B cell (primary cell): ENCODE measurements at regions not wholly inside any gene's neighbourhood (a gene's known extent, or its start where the extent isn't known, plus 50 kb on each side); places are given as distances from the start of the nearest gene placed in this dataset.

ENCODE experiments used
- ATAC-seq: fragments of 200-7000 bp; cut with Tn5 transposase; one replicate; pipeline ENCODE4 v1.10.0; 2021; ENCODE audit warnings: low read depth, mild to moderate bottlenecking, moderate number of reproducible peaks, moderate library complexity
- CTCF ChIA-PET: fragments of 350-600 bp; sonication (Branson Sonifier 250); formaldehyde crosslinking; loops from one replicate; lab custom pipeline; 2021; ENCODE audit warnings: antibody characterized with exemption, inconsistent platforms; lab: Charles Lee
- POLR2A ChIA-PET: fragments of 350-600 bp; sonication (Branson Sonifier 250); formaldehyde crosslinking; loops from one replicate; lab custom pipeline; 2021; ENCODE audit warnings: antibody characterized with exemption; lab: Charles Lee
- DNase-seq: peaks from one replicate; pipeline ENCODE4 v3.0.0; 2013
- H2AFZ ChIP-seq: 2 replicates; pipeline ENCODE4 v1.6.1; 2012; ENCODE audit warnings: mild to moderate bottlenecking, low read depth, low read length; ENCODE audit not compliant: insufficient read depth, poor library complexity, severe bottlenecking
- H3K27ac ChIP-seq, 2 donors: 1 replicate in 1 of 2; 2 replicates in 1 of 2; pipeline ENCODE4 v1.5.1; 2012 to 2013; ENCODE audit warnings: low read length in 2 of 2, mild to moderate bottlenecking in 2 of 2, moderate library complexity in 1 of 2
- H3K27me3 ChIP-seq, 4 experiments: fragments of 200-600 bp in 1 of 4; sonication (generic) in 1 of 4; replicated peaks in 1 of 4; 1 replicate in 2 of 4; 2 replicates in 2 of 4; pipeline versions ENCODE4 v1.6.1 to v1.7.0; 2013 to 2016; ENCODE audit warnings: low read length in 3 of 4, mild to moderate bottlenecking in 2 of 4, mixed read lengths in 1 of 4, moderate library complexity in 1 of 4; ENCODE audit not compliant: insufficient read depth in 4 of 4, control insufficient read depth in 3 of 4; ENCODE audit errors: control extremely low read depth in 1 of 4
- H3K36me3 ChIP-seq, 2 experiments: replicated peaks in 1 of 2; 1 replicate in 1 of 2; 2 replicates in 1 of 2; pipeline versions ENCODE4 v1.6.1 to v1.7.1; 2013; ENCODE audit warnings: low read length in 1 of 2; ENCODE audit not compliant: insufficient read depth in 2 of 2, control insufficient read depth in 1 of 2; ENCODE audit errors: control extremely low read depth in 1 of 2, extremely low read depth in 1 of 2
- H3K4me1 ChIP-seq, 2 donors: fragments of 200-600 bp in 1 of 2; sonication (generic) in 1 of 2; 1 replicate in 1 of 2; 2 replicates in 1 of 2; pipeline versions ENCODE4 v1.5.1 to v1.6.1; 2013 to 2017; ENCODE audit warnings: low read length in 2 of 2; ENCODE audit not compliant: control insufficient read depth in 2 of 2, insufficient read depth in 2 of 2
- H3K4me2 ChIP-seq: replicated peaks from 2 replicates; pipeline ENCODE3; 2012; ENCODE audit warnings: mild to moderate bottlenecking, low read depth, low read length; ENCODE audit not compliant: poor library complexity, severe bottlenecking
- H3K4me3 ChIP-seq, 5 experiments: fragments of 200-600 bp in 1 of 5; sonication (generic) in 1 of 5; 1 replicate in 3 of 5; 2 replicates in 2 of 5; pipeline versions ENCODE4 v1.5.1 to v1.7.0; 2011 to 2016; ENCODE audit warnings: low read length in 4 of 5, mild to moderate bottlenecking in 4 of 5, low read depth in 2 of 5, control low read depth in 1 of 5, moderate library complexity in 1 of 5; ENCODE audit not compliant: insufficient read depth in 1 of 5; ENCODE audit errors: control extremely low read depth in 1 of 5, extremely low read depth in 1 of 5
- H3K79me2 ChIP-seq: fragments of 200-600 bp; sonication (generic); one replicate; pipeline ENCODE4 v1.6.0; 2016; ENCODE audit warnings: low read length; ENCODE audit not compliant: control insufficient read depth, insufficient read depth
- H3K9ac ChIP-seq: fragments of 200-600 bp; sonication (generic); 2 replicates; pipeline ENCODE4 v1.6.1; 2017; ENCODE audit warnings: mild to moderate bottlenecking, low read length, moderate library complexity
- H3K9me3 ChIP-seq, 3 donors: one replicate each; pipeline versions ENCODE4 v1.6.1 to v1.7.1; 2013; ENCODE audit warnings: low read length in 2 of 3; ENCODE audit not compliant: control insufficient read depth in 2 of 3, insufficient read depth in 1 of 3; ENCODE audit errors: control extremely low read depth in 1 of 3
- H4K20me1 ChIP-seq: 2 replicates; pipeline ENCODE4 v1.6.0; 2012; ENCODE audit warnings: mild to moderate bottlenecking, low read length; ENCODE audit not compliant: insufficient read depth, control insufficient read depth, poor library complexity, severe bottlenecking
- H3K27ac Mint-ChIP-seq: one replicate; pipeline ENCODE4 v1.8.0; 2021; ENCODE audit warnings: mixed read lengths
- H3K27me3 Mint-ChIP-seq: one replicate; pipeline ENCODE4 v1.8.0; 2021; ENCODE audit warnings: mixed read lengths
- H3K4me1 Mint-ChIP-seq: one replicate; pipeline ENCODE4 v1.8.0; 2021; ENCODE audit warnings: mixed read lengths
- H3K4me3 Mint-ChIP-seq: one replicate; pipeline ENCODE4 v1.8.0; 2021; ENCODE audit warnings: mixed read lengths
- H3K9me3 Mint-ChIP-seq: one replicate; pipeline ENCODE4 v1.8.0; 2022; ENCODE audit warnings: mixed read lengths; ENCODE audit not compliant: insufficient read depth
- CTCF ChIP-seq: fragments of 200-600 bp; IDR thresholded peaks from one replicate; pipeline ENCODE4 v1.8.0; 2022; ENCODE audit warnings: antibody characterized with exemption, mild to moderate bottlenecking
- EZH2 ChIP-seq: IDR thresholded peaks from 2 replicates; pipeline ENCODE4 v1.6.1; 2012; ENCODE audit warnings: borderline replicate concordance, low read depth, mild to moderate bottlenecking, moderate library complexity, low read length; ENCODE audit not compliant: insufficient read depth, poor library complexity, severe bottlenecking
- WGBS: methylation state at CpG from one replicate; pipeline ENCODE4 v1.1.5; 2013; ENCODE audit warnings: missing lambda C conversion rate; ENCODE audit not compliant: insufficient coverage; 5-methylcytosine and 5-hydroxymethylcytosine counted together
- intact Hi-C: fragments of 100-400 bp; cut with micrococcal nuclease; formaldehyde crosslinking; loops from one replicate; pipeline ENCODE4 v1.10.0; 2022

GRCh38 chr12:31210541-31210940 is 115.4 kb downstream of the SINHCAF start:
- ChIA-PET CTCF (interaction anchor here (1.5 kb wide), 1 partner anchor 61 kb away, joined by 4 read pairs; no protein-coding TSS in a partner anchor), POLR2A (no interaction called here)
- Histone ChIP-seq H3K4me3 (no peak overlapping the region), H3K4me1 (no peaks in the 10 kb centered on the region), H3K79me2 (no peaks in the 10 kb centered on the region), H3K27me3 (no peaks in the 10 kb centered on the region), H3K4me2 (no peak overlapping the region), H2AFZ (no peak overlapping the region), H3K27ac (no peak overlapping the region), H3K9me3 (no peaks in the 10 kb centered on the region), H3K36me3 (no peaks in the 10 kb centered on the region), H4K20me1 (no peaks in the 10 kb centered on the region), H3K9ac (no peak overlapping the region)
- Mint-ChIP-seq H3K27me3 (peaks cover 5% of the 10 kb centered on the region), H3K4me1 (no peaks in the 10 kb centered on the region), H3K4me3 (no peak overlapping the region), H3K9me3 (no peaks in the 10 kb centered on the region), H3K27ac (no peak overlapping the region)
- WGBS, result 100% methylated on average over 1 of the region's 1 CpG
- ATAC-seq (no peak), DNase-seq (no peak)
- TF ChIP-seq EZH2 (no peak), CTCF (no peak)
- intact Hi-C loops, result no loop called here

DNA sequence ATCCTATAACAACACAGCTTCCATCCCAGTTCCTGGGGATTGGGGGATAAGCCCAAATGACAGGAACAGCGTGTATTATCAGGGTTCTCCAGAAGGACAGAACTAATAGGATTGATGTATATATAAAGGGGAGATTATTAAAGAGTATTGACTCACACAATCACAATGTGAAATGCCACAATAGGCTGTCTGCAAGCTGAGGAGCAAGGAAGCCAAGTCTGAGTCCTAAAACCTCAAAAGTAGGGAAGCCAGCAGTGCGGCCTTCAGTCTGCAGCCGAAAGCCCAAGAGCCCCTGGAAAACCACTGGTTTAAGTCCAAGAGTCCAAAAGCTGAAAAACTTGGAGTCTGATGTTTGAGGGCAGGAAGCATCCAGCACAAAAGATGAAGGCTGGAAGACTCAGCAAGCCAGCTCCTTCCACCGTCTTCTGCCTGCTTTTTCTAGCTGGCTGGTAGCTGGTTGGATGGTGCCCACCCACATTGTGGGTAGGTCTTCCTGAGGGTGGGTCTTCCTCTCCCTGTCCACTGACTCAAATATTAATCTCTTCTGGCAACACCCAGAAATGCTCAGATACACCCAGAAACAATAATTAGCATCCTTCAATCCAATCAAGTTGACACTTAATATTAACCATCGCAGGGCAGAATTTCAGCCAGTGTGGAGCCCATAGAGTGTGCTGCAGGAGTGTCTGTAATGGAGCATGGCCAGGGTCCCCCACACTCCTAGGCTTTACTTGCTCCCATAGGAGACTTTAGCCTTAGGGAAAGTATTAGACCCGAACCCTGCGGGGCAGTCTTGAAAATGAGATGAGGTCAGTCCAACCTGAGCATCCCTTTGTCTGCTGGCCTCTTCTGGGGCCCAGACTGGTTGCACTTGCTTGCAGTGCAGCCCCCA is 111.1 kb downstream of the SINHCAF start:
- ChIA-PET CTCF (interaction anchor here (0.8 kb wide), 1 partner anchor 9 kb away, joined by 3 read pairs; no protein-coding TSS in a partner anchor), POLR2A (no interaction called here)
- H3K4me3 Mint-ChIP-seq, result no peak overlapping the region
- Histone ChIP-seq H3K27ac (no peak overlapping the region), H3K36me3 (no peaks in the 10 kb centered on the region), H2AFZ (no peak overlapping the region), H3K79me2 (no peaks in the 10 kb centered on the region), H3K9me3 (no peaks in the 10 kb centered on the region), H3K4me2 (no peak overlapping the region), H3K27me3 (no peaks in the 10 kb centered on the region), H3K4me1 (no peaks in the 10 kb centered on the region), H4K20me1 (no peaks in the 10 kb centered on the region), H3K4me3 (no peak overlapping the region), H3K9ac (no peak overlapping the region)
- H3K4me1 Mint-ChIP-seq, result no peaks in the 10 kb centered on the region
- no peak overlapping the region for H3K27ac Mint-ChIP-seq
- DNase-seq, result no peak
- WGBS, result 94% methylated on average over 4 of the region's 7 CpGs
- no peak for ATAC-seq
- intact Hi-C loops, result no loop called here
- TF ChIP-seq CTCF (no peak), EZH2 (no peak)
- H3K9me3 Mint-ChIP-seq, result no peaks in the 10 kb centered on the region
- H3K27me3 Mint-ChIP-seq, result peaks cover 27% of the 10 kb centered on the region
